ENCODE measurements at regions not wholly inside any gene's neighbourhood (a gene's known extent, or its start where the extent isn't known, plus 50 kb on each side); places are given as distances from the start of the nearest gene placed in this dataset.
A peak's percentile ranks its signal among the peaks of the same experiment; 100 is the strongest.

DNA sequence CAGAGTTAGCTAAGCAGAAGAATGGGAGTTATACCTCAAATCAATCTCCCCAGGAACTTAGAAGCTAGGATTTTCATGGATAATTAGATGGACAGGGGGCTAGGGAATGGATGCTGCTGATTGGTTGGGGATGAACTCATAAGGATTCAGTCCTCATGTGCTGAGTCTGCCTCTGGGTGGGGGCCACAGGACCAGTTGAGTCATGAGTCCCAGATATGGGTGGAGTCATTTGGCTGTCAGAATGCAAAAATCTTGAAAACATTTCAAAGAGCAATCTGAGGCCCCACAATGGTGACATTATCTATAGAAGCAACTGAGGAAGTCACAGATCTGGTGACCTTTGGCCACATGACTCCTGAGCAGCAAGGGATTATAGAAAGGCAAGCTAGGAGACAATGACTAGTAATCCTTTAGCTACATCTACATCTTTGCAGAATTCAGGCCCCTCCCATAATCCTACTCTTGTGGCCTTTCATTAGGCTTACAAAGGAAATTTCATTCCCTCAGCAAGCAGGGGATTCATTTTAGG, 82.6 kb upstream of the CCL2 start:
- no peak for ATAC-seq
- Histone ChIP-seq H3K27me3 (no peaks in the 10 kb centered on the region), H3K4me3 (no peak overlapping the region), H3K36me3 (no peaks in the 10 kb centered on the region), H3K9me3 (peaks cover 0 to 4% (median 0%) of the 10 kb centered on the region in 12 donors), H3K27ac (no peak overlapping the region), H3K4me1 (peaks cover 0 to 14% (median 3%) of the 10 kb centered on the region in 12 donors)
- TF ChIP-seq, protein P1, sequence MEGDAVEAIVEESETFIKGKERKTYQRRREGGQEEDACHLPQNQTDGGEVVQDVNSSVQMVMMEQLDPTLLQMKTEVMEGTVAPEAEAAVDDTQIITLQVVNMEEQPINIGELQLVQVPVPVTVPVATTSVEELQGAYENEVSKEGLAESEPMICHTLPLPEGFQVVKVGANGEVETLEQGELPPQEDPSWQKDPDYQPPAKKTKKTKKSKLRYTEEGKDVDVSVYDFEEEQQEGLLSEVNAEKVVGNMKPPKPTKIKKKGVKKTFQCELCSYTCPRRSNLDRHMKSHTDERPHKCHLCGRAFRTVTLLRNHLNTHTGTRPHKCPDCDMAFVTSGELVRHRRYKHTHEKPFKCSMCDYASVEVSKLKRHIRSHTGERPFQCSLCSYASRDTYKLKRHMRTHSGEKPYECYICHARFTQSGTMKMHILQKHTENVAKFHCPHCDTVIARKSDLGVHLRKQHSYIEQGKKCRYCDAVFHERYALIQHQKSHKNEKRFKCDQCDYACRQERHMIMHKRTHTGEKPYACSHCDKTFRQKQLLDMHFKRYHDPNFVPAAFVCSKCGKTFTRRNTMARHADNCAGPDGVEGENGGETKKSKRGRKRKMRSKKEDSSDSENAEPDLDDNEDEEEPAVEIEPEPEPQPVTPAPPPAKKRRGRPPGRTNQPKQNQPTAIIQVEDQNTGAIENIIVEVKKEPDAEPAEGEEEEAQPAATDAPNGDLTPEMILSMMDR (IDR thresholded peaks at IDR 0.05): no peak
- TF ChIP-seq POLR2A (IDR thresholded peaks at IDR 0.05): no peak
- no peak for DNase-seq
- intact Hi-C loops (cut with DNase I): no loop called here

DNA sequence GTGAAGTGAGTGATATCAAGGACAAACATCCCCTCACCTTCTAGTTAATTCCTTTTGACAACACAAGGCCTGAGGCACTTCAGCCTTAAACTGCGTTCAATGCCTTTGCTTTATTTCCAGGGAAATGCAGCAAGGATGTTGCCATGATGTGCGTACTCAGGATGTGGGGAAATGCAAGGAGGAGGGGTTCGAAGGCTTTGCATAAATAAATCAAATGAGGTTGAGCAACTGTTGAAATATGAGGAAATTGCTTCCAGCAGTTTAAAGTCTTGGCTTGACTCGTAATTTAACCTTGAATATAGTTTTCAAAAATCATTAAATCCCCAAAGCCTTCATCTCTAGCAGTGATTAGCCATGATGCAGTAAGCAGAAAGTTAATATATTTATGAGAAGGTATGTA, 81.8 kb upstream of the CCL2 start:
- no peak overlapping the region for H3K27ac ChIP-seq
- H3K36me3 ChIP-seq: no peaks in the 10 kb centered on the region
- ATAC-seq: no peak
- peaks cover 0 to 17% (median 6%) of the 10 kb centered on the region in 12 donors for H3K4me1 ChIP-seq
- peaks cover 0 to 4% (median 0%) of the 10 kb centered on the region in 12 donors for H3K9me3 ChIP-seq
- WGBS, 4 donors: 57 to 84% (median 79%) methylated on average over 4 of the region's 4 CpGs
- H3K4me3 ChIP-seq: no peak overlapping the region
- intact Hi-C loops (cut with DNase I): no loop called here
- no peak for TF ChIP-seq POLR2A (IDR thresholded peaks at IDR 0.05)
- TF ChIP-seq, protein P1 (IDR thresholded peaks at IDR 0.05): no peak
- H3K27me3 ChIP-seq: no peaks in the 10 kb centered on the region
- DNase-seq: no peak

DNA sequence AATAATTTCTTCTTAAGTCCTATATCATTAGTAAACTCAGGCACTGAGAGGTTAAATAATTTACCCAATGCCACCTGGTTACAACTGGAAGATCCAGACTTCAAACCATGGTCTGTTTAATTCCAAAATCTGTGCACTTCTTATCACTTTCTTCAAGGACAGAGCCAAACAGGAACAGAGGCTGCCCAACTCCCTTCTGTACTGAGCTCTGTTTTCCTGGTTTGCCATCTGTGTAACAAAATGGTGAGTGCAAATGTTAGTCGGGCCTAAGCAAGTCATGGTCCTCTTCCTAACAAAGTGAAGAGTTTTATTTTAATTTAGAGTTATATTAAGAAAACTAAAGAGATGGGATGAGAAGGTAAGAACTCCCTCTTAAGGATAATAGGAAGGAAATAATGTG, 80.6 kb upstream of the CCL2 start:
- no peaks in the 10 kb centered on the region for H3K27me3 ChIP-seq
- no peaks in the 10 kb centered on the region for H3K36me3 ChIP-seq
- ATAC-seq (no peak), DNase-seq (no peak)
- peaks cover 0 to 23% (median 7%) of the 10 kb centered on the region in 12 donors for H3K4me1 ChIP-seq
- intact Hi-C loops (cut with DNase I): no loop called here
- H3K9me3 ChIP-seq: peaks cover 0 to 4% (median 0%) of the 10 kb centered on the region in 12 donors
- no peak overlapping the region for H3K4me3 ChIP-seq
- 67 to 79% (median 68%) methylated on average over 1 of the region's 1 CpG for WGBS, 4 donors
- TF ChIP-seq, protein P1 (IDR thresholded peaks at IDR 0.05): no peak
- TF ChIP-seq POLR2A (IDR thresholded peaks at IDR 0.05): no peak
- no peak overlapping the region for H3K27ac ChIP-seq

DNA sequence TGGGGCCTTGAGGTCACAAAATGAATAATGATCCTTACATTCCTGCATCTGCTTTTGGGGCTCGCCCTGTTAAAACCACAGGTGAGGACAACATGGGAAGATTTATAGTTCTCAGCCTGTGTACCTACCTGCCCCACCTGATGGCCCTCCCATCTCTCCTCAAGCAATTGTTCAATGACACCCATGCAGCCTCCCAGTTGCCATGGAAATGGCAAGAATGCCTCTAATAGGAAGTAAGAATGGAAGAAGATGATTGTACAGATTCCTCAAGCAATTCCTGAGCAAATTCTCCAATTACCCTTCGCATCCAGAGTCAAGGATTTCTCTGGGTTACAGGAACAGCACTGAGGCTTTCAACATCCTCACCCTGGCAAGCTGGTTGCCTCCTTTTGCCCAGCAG, 78.6 kb upstream of the CCL2 start:
- Histone ChIP-seq H3K27me3 (peaks cover 0 to 3% (median 0%) of the 10 kb centered on the region in 9 donors), H3K9me3 (peaks cover 0 to 4% (median 0%) of the 10 kb centered on the region in 12 donors), H3K4me1 (peaks cover 0 to 23% (median 7%) of the 10 kb centered on the region in 12 donors), H3K36me3 (no peaks in the 10 kb centered on the region), H3K27ac (peak overlapping the region in 1 of 12 donors; percentile 68), H3K4me3 (no peak overlapping the region)
- intact Hi-C loops (cut with DNase I): no loop called here
- WGBS, 4 donors: 96 to 100% (median 97%) methylated on average over 2 of the region's 2 CpGs
- TF ChIP-seq, protein P1 (IDR thresholded peaks at IDR 0.05): no peak
- no peak for TF ChIP-seq POLR2A (IDR thresholded peaks at IDR 0.05)
- ATAC-seq (no peak), DNase-seq (no peak)

Data from heart left ventricle (tissue), 16 donors.